Transverse colon (tissue), 4 donors: ENCODE measurements at regions not wholly inside any gene's neighbourhood (a gene's known extent, or its start where the extent isn't known, plus 50 kb on each side); places are given as distances from the start of the nearest gene placed in this dataset.
A peak's percentile ranks its signal among the peaks of the same experiment; 100 is the strongest.

Experiments used
- DNase-seq: peaks from one replicate; pipeline ENCODE4 v3.0.0-alpha.2; 2019
- H3K27ac ChIP-seq, 4 donors: fragments of 200-600 bp; sonication (generic); 2 replicates each; pipeline ENCODE4 v1.5.1; 2016 to 2018; ENCODE audit warnings: inconsistent platforms in 4 of 4
- H3K27me3 ChIP-seq: fragments of 200-600 bp; sonication (generic); 2 replicates; pipeline ENCODE4 v1.5.1; 2017; ENCODE audit warnings: inconsistent platforms
- H3K36me3 ChIP-seq, 4 donors: fragments of 200-600 bp; sonication (generic); 2 replicates each; pipeline ENCODE4 v1.5.1; 2017 to 2019; ENCODE audit warnings: inconsistent platforms in 4 of 4
- H3K4me1 ChIP-seq, 4 donors: fragments of 200-600 bp; sonication (generic); 2 replicates each; pipeline ENCODE4 v1.5.1; 2017 to 2020; ENCODE audit warnings: inconsistent platforms in 4 of 4
- H3K4me3 ChIP-seq, 4 donors: fragments of 200-600 bp; sonication (generic); 1 replicate in 1 of 4; 2 replicates in 3 of 4; pipeline versions ENCODE4 v1.5.1 to v1.6.1; 2017 to 2019; ENCODE audit warnings: inconsistent platforms in 4 of 4
- H3K9me3 ChIP-seq, 2 donors: fragments of 200-600 bp; sonication (generic); 2 replicates each; pipeline ENCODE4 v1.5.1; 2017 to 2019; ENCODE audit warnings: inconsistent platforms in 2 of 2
- CTCF ChIP-seq, 5 experiments: fragments of 200-600 bp in 3 of 5; fragments of 450-650 bp in 2 of 5; sonication (generic) in 3 of 5; IDR thresholded peaks; 1 replicate in 2 of 5; 2 replicates in 3 of 5; pipeline ENCODE4 v1.5.1; 2016 to 2017; ENCODE audit warnings: antibody characterized with exemption in 5 of 5, inconsistent platforms in 3 of 5, mild to moderate bottlenecking in 2 of 5, moderate library complexity in 1 of 5
- EP300 ChIP-seq: sonication (generic); formaldehyde crosslinking; IDR thresholded peaks from one replicate; pipeline ENCODE4 v1.6.1; 2017; ENCODE audit warnings: antibody characterized with exemption, low read depth
- POLR2A ChIP-seq: fragments of 450-650 bp; IDR thresholded peaks from one replicate; pipeline ENCODE4 v1.6.1; 2016; ENCODE audit warnings: antibody characterized with exemption, mild to moderate bottlenecking, moderate library complexity
- POLR2AphosphoS5 ChIP-seq, 3 donors: sonication (generic); formaldehyde crosslinking; IDR thresholded peaks; one replicate each; pipeline ENCODE4 v1.6.1; 2016; ENCODE audit warnings: antibody characterized with exemption in 3 of 3
- WGBS, 2 donors: methylation state at CpG; one replicate each; pipeline ENCODE4 v1.1.5; 2018; ENCODE audit warnings: low coverage in 1 of 2; 5-methylcytosine and 5-hydroxymethylcytosine counted together
- in situ Hi-C, 4 donors: fragments of 200-750 bp; cut with MboI; loops; one replicate each; pipeline versions ENCODE4 v1.15.0 to v1.15.1; 2017; ENCODE audit warnings: low sequenced_read_pairs in 3 of 4, low pct_ligation_motif_present in 1 of 4, low pct_unique_long_range_greater_than_20kb in 1 of 4
- intact Hi-C: fragments of 100-400 bp; cut with DNase I; formaldehyde crosslinking; loops from one replicate; pipeline ENCODE4 v1.15.1; 2023; ENCODE audit warnings: low total_unique reads

- Histone ChIP-seq H3K9me3 (peaks cover 0 to 4% of the 10 kb centered on the region in 2 donors), H3K27me3 (no peaks in the 10 kb centered on the region), H3K36me3 (no peaks in the 10 kb centered on the region), H3K4me3 (no peak overlapping the region), H3K4me1 (no peaks in the 10 kb centered on the region), H3K27ac (no peak overlapping the region)
- no peak for DNase-seq
- no peak for TF ChIP-seq EP300
- TF ChIP-seq POLR2A: no peak
- no peak for TF ChIP-seq POLR2AphosphoS5 (IDR thresholded peaks at IDR 0.05)
- TF ChIP-seq CTCF (IDR thresholded peaks at IDR 0.05): no peak
- in situ Hi-C loops: no loop called here
- intact Hi-C loops: no loop called here
- 57 to 81% methylated on average over 1 of the region's 1 CpG for WGBS, 2 donors
Measured at GRCh38 chr6:95423331-95423730, 154.0 kb upstream of the MANEA start.

GRCh38 chr6:95431637-95432228 is 145.6 kb upstream of the MANEA start:
- Histone ChIP-seq H3K36me3 (no peaks in the 10 kb centered on the region), H3K27ac (no peak overlapping the region), H3K27me3 (no peaks in the 10 kb centered on the region), H3K9me3 (no peaks in the 10 kb centered on the region), H3K4me1 (no peaks in the 10 kb centered on the region), H3K4me3 (no peak overlapping the region)
- intact Hi-C loops: no loop called here
- TF ChIP-seq CTCF (IDR thresholded peaks at IDR 0.05): peak; percentile 50 to 71 (median 64)
- TF ChIP-seq POLR2A: no peak
- in situ Hi-C loops: no loop called here
- 44 to 49% methylated on average over 2 of the region's 2 CpGs for WGBS, 2 donors
- DNase-seq: peak; percentile 16

GRCh38 chr6:95439741-95440140 is 137.6 kb upstream of the MANEA start:
- Histone ChIP-seq H3K4me3 (no peak overlapping the region), H3K4me1 (no peaks in the 10 kb centered on the region), H3K9me3 (no peaks in the 10 kb centered on the region), H3K27ac (no peak overlapping the region), H3K27me3 (no peaks in the 10 kb centered on the region), H3K36me3 (no peaks in the 10 kb centered on the region)
- intact Hi-C loops (no loop called here), in situ Hi-C loops (no loop called here)
- TF ChIP-seq CTCF (IDR thresholded peaks at IDR 0.05): no peak
- TF ChIP-seq POLR2AphosphoS5 (IDR thresholded peaks at IDR 0.05): no peak
- TF ChIP-seq POLR2A: no peak
- TF ChIP-seq EP300: no peak
- 86% methylated on average over 2 of the region's 2 CpGs; no CpG with 5 or more reads in 1 of the 2 donors for WGBS, 2 donors
- no peak for DNase-seq

GRCh38 chr6:95448208-95448607 is 129.1 kb upstream of the MANEA start:
- Histone ChIP-seq H3K27ac (no peak overlapping the region), H3K27me3 (no peaks in the 10 kb centered on the region), H3K4me1 (no peaks in the 10 kb centered on the region), H3K4me3 (no peak overlapping the region), H3K36me3 (no peaks in the 10 kb centered on the region), H3K9me3 (no peaks in the 10 kb centered on the region)
- no peak for TF ChIP-seq POLR2A
- TF ChIP-seq CTCF (IDR thresholded peaks at IDR 0.05): no peak
- TF ChIP-seq POLR2AphosphoS5 (IDR thresholded peaks at IDR 0.05): no peak
- TF ChIP-seq EP300: no peak
- in situ Hi-C loops: no loop called here
- 81 to 84% methylated on average over 4 of the region's 4 CpGs for WGBS, 2 donors
- no peak for DNase-seq
- intact Hi-C loops: no loop called here
